Mesenchymal stem cell (in vitro differentiated cells and primary cell): ENCODE measurements at regions not wholly inside any gene's neighbourhood (a gene's known extent, or its start where the extent isn't known, plus 50 kb on each side); places are given as distances from the start of the nearest gene placed in this dataset.
"Not testable (repeated sequence)": the region's sequence is repeated elsewhere in the genome, so short reads cannot be mapped to it uniquely, and the experiment has no call there.

Experiments used
- DNase-seq: peaks from one replicate; pipeline ENCODE4 v3.0.0-alpha.2; 2013
- H2AFZ ChIP-seq: one replicate; pipeline ENCODE4 v1.6.1; 2013; ENCODE audit warnings: low read depth, mild to moderate bottlenecking, control low read depth, inconsistent platforms, low read length, moderate library complexity
- H2AK5ac ChIP-seq: 2 replicates; pipeline ENCODE4 v1.6.1; 2013; ENCODE audit warnings: low read length, moderate library complexity, mild to moderate bottlenecking, inconsistent platforms; ENCODE audit not compliant: severe bottlenecking
- H2BK120ac ChIP-seq: one replicate; pipeline ENCODE4 v1.6.1; 2013; ENCODE audit warnings: low read depth, mild to moderate bottlenecking, inconsistent platforms, low read length, moderate library complexity
- H2BK12ac ChIP-seq, 2 experiments: one replicate each; pipeline ENCODE4 v1.6.1; 2013; ENCODE audit warnings: inconsistent platforms in 2 of 2, low read length in 2 of 2, mild to moderate bottlenecking in 2 of 2, moderate library complexity in 2 of 2, control low read depth in 1 of 2
- H2BK15ac ChIP-seq: one replicate; pipeline ENCODE4 v1.6.1; 2013; ENCODE audit warnings: mild to moderate bottlenecking, low read depth, inconsistent platforms; ENCODE audit not compliant: poor library complexity, severe bottlenecking
- H2BK5ac ChIP-seq: 2 replicates; pipeline ENCODE4 v1.6.1; 2013; ENCODE audit warnings: low read depth, mild to moderate bottlenecking, low read length, control low read depth, inconsistent platforms; ENCODE audit not compliant: poor library complexity, severe bottlenecking
- H3K14ac ChIP-seq, 2 experiments: one replicate each; pipeline ENCODE4 v1.6.1; 2013; ENCODE audit warnings: inconsistent platforms in 2 of 2, low read length in 2 of 2, control low read depth in 1 of 2, mild to moderate bottlenecking in 1 of 2, moderate library complexity in 1 of 2
- H3K18ac ChIP-seq, 2 experiments: one replicate each; pipeline ENCODE4 v1.6.1; 2013; ENCODE audit warnings: inconsistent platforms in 2 of 2, low read length in 2 of 2, control low read depth in 1 of 2, low read depth in 1 of 2, mild to moderate bottlenecking in 1 of 2
- H3K23ac ChIP-seq, 2 experiments: one replicate each; pipeline ENCODE4 v1.6.1; 2013; ENCODE audit warnings: inconsistent platforms in 2 of 2, low read length in 2 of 2, mild to moderate bottlenecking in 2 of 2, moderate library complexity in 2 of 2, control low read depth in 1 of 2
- H3K27ac ChIP-seq: 2 replicates; pipeline ENCODE4 v1.5.1; 2013; ENCODE audit warnings: mild to moderate bottlenecking, moderate library complexity, low read length, control low read depth, inconsistent platforms; ENCODE audit not compliant: poor library complexity, severe bottlenecking
- H3K27me3 ChIP-seq, 2 experiments: 2 replicates each; pipeline versions ENCODE4 v1.6.1 to v1.7.0; 2013; ENCODE audit warnings: low read length in 2 of 2, mild to moderate bottlenecking in 2 of 2, moderate library complexity in 2 of 2, control low read depth in 1 of 2, inconsistent platforms in 1 of 2; ENCODE audit not compliant: control insufficient read depth in 1 of 2, insufficient read depth in 1 of 2
- H3K36me3 ChIP-seq, 2 experiments: 2 replicates each; pipeline versions ENCODE4 v1.6.1 to v1.7.0; 2013; ENCODE audit warnings: low read length in 2 of 2, control low read depth in 1 of 2, inconsistent platforms in 1 of 2, low read depth in 1 of 2, mild to moderate bottlenecking in 1 of 2; ENCODE audit not compliant: insufficient read depth in 2 of 2, control insufficient read depth in 1 of 2
- H3K4ac ChIP-seq, 2 experiments: one replicate each; pipeline ENCODE4 v1.6.1; 2013; ENCODE audit warnings: inconsistent platforms in 2 of 2, low read length in 2 of 2, mild to moderate bottlenecking in 2 of 2, moderate library complexity in 2 of 2, control low read depth in 1 of 2, low read depth in 1 of 2
- H3K4me1 ChIP-seq: 2 replicates; pipeline ENCODE4 v1.6.1; 2013; ENCODE audit warnings: low read depth, low read length, control low read depth; ENCODE audit not compliant: control insufficient read depth, insufficient read depth
- H3K4me2 ChIP-seq: 2 replicates; pipeline ENCODE4 v1.6.1; 2013; ENCODE audit warnings: low read length, mild to moderate bottlenecking, inconsistent platforms; ENCODE audit not compliant: poor library complexity, severe bottlenecking
- H3K4me3 ChIP-seq, 2 experiments: 2 replicates each; pipeline versions ENCODE4 v1.5.1 to v1.7.0; 2013; ENCODE audit warnings: low read length in 2 of 2, mild to moderate bottlenecking in 2 of 2, control low read depth in 1 of 2, low read depth in 1 of 2; ENCODE audit not compliant: insufficient read depth in 1 of 2
- H3K79me1 ChIP-seq: replicated peaks from 2 replicates; pipeline ENCODE4 v1.6.1; 2013; ENCODE audit warnings: mild to moderate bottlenecking, control low read depth, low read length, inconsistent platforms; ENCODE audit not compliant: poor library complexity, severe bottlenecking
- H3K9ac ChIP-seq: 2 replicates; pipeline ENCODE4 v1.7.0; 2013; ENCODE audit warnings: mild to moderate bottlenecking, low read length, moderate library complexity
- H3K9me3 ChIP-seq: 2 replicates; pipeline ENCODE4 v1.7.0; 2013; ENCODE audit warnings: mild to moderate bottlenecking, low read length; ENCODE audit not compliant: control insufficient read depth
- H4K8ac ChIP-seq: one replicate; pipeline ENCODE4 v1.6.1; 2013; ENCODE audit warnings: inconsistent platforms, mild to moderate bottlenecking, low read length, moderate library complexity
- H4K91ac ChIP-seq: one replicate; pipeline ENCODE4 v1.6.1; 2013; ENCODE audit warnings: mild to moderate bottlenecking, low read length, inconsistent platforms
- whole genome bisulfite sequencing: methylation state at CpG from one replicate; pipeline ENCODE4 v1.1.7; 2013; ENCODE audit warnings: mixed read lengths; 5-methylcytosine and 5-hydroxymethylcytosine counted together

DNA sequence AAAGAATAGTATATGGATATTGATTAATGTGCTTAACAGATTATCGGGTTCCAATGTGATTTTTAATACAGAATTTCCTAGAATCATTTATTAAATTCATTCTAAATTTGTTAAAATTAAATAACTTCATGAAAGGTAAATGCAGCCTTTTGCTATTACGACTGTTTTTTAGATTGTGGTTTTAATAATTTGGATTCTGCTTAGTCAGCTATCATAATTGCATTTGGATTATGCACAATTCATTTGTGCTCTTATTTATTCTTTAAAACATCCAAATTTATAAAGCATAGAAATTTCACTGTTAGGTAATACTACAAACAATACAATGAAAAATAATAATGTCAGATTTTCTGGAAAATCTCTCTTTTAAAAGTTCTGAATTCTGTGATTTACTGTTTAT lies 1598.5 kb downstream of the EFNA5 start:
- H3K4me2 ChIP-seq, result no peak overlapping the region
- H2AK5ac ChIP-seq, result no peak overlapping the region
- no CpG with 5 or more reads among the region's 2 CpGs for WGBS
- H3K4me1 ChIP-seq, result no peaks in the 10 kb centered on the region
- no peak overlapping the region for H3K23ac ChIP-seq
- H3K18ac ChIP-seq, result no peak overlapping the region
- H3K27ac ChIP-seq, result no peak overlapping the region
- H3K4ac ChIP-seq, result no peak overlapping the region
- H4K8ac ChIP-seq, result no peak overlapping the region
- no peak for DNase-seq
- no peaks in the 10 kb centered on the region for H3K36me3 ChIP-seq
- no peak overlapping the region for H2BK120ac ChIP-seq
- no peak overlapping the region for H2BK5ac ChIP-seq
- H3K4me3 ChIP-seq, result no peak overlapping the region
- no peaks in the 10 kb centered on the region for H3K27me3 ChIP-seq
- no peak overlapping the region for H2AFZ ChIP-seq
- no peak overlapping the region for H2BK15ac ChIP-seq
- H3K14ac ChIP-seq, result no peak overlapping the region
- H2BK12ac ChIP-seq, result no peak overlapping the region
- no peak overlapping the region for H4K91ac ChIP-seq
- H3K9ac ChIP-seq, result no peak overlapping the region
- peaks cover 18% of the 10 kb centered on the region for H3K9me3 ChIP-seq
- no peaks in the 10 kb centered on the region for H3K79me1 ChIP-seq

DNA sequence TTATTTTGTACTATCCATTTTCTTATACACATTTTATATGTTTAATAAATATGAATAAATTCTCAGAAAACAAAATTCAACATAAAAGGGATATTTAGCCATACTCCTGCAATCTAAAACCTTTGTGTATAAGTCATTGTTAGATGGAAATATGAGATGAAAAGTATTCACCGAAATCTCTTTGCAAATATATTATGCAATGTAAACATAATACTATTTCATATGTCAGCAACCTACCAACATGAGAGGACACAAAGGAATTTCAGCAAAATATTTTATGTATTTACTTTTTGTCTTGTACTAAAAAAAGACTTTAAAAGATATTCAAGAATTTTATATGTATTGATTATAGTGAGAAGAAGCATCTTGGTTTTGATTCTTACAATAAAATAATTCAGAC lies 1623.4 kb downstream of the EFNA5 start:
- H3K4ac ChIP-seq, result no peak overlapping the region
- H3K4me2 ChIP-seq, result no peak overlapping the region
- no peak overlapping the region for H3K27ac ChIP-seq
- no peak overlapping the region for H3K23ac ChIP-seq
- no peaks in the 10 kb centered on the region for H3K79me1 ChIP-seq
- no peak overlapping the region for H3K4me3 ChIP-seq
- no peaks in the 10 kb centered on the region for H3K9me3 ChIP-seq
- H4K8ac ChIP-seq, result no peak overlapping the region
- DNase-seq, result no peak
- H2BK12ac ChIP-seq, result no peak overlapping the region
- H2AFZ ChIP-seq, result no peak overlapping the region
- H4K91ac ChIP-seq, result no peak overlapping the region
- no peak overlapping the region for H3K14ac ChIP-seq
- H2BK5ac ChIP-seq, result no peak overlapping the region
- no peaks in the 10 kb centered on the region for H3K4me1 ChIP-seq
- no peaks in the 10 kb centered on the region for H3K27me3 ChIP-seq
- no peaks in the 10 kb centered on the region for H3K36me3 ChIP-seq
- H2AK5ac ChIP-seq, result no peak overlapping the region
- H2BK120ac ChIP-seq, result no peak overlapping the region
- H3K18ac ChIP-seq, result no peak overlapping the region
- no peak overlapping the region for H3K9ac ChIP-seq
- WGBS, result no CpG with 5 or more reads among the region's 1 CpG
- H2BK15ac ChIP-seq, result no peak overlapping the region

DNA sequence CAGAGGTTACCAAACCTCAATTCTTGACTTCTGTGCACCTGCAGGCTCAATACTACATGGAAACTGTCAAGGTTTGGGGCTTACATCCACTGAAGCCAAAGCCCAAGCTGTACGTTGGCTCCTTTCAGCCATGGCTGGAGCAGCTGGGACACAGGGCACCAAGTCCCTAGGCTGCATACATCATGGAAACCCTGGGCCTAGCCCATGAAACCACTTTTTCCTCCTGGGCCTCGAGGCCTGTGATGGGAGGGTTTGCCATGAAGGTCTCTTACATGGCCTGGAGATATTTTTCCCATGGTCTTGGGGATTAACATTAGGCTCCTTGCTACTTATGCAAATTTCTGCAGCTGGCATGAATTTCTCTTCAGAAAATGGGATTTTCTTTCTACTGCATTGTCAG lies 1638.7 kb downstream of the EFNA5 start:
- H3K79me1 ChIP-seq, H3K4ac ChIP-seq, H2BK15ac ChIP-seq, H4K91ac ChIP-seq, H3K9me3 ChIP-seq, H4K8ac ChIP-seq, H3K14ac ChIP-seq, H3K9ac ChIP-seq, H2BK5ac ChIP-seq, H2AK5ac ChIP-seq, H2BK12ac ChIP-seq, H2AFZ ChIP-seq, DNase-seq, H3K4me3 ChIP-seq, H3K23ac ChIP-seq, H3K27me3 ChIP-seq, H3K27ac ChIP-seq, H2BK120ac ChIP-seq, H3K18ac ChIP-seq, H3K36me3 ChIP-seq, H3K4me1 ChIP-seq, H3K4me2 ChIP-seq: not testable (repeated sequence)
- WGBS, result 70% methylated on average over 2 of the region's 2 CpGs

DNA sequence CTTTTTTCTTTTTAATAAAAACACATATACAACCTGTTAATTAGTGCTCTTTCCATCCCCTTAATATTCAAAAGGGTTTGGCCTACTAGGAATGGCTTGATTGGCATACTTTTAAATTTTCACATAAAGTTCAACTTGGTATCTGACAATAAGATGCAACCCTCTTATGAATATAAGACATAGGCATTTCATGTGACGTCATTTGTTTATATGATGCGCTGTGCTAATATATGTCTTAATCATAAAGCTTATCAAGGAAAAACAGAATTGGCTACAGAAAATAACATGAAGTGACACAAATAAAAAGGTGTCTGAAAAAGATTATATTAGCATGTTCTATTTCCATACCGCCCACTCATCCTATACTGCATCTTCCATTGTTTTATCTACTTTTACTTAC lies 1642.4 kb downstream of the EFNA5 start:
- Histone ChIP-seq H2BK12ac (no peak overlapping the region), H4K8ac (no peak overlapping the region), H2AK5ac (no peak overlapping the region), H2BK5ac (no peak overlapping the region), H3K36me3 (no peaks in the 10 kb centered on the region), H3K18ac (no peak overlapping the region), H3K14ac (no peak overlapping the region), H2BK15ac (no peak overlapping the region), H3K9me3 (no peaks in the 10 kb centered on the region), H3K4me2 (no peak overlapping the region), H3K9ac (no peak overlapping the region), H3K27me3 (no peaks in the 10 kb centered on the region), H2BK120ac (no peak overlapping the region), H3K23ac (no peak overlapping the region), H2AFZ (no peak overlapping the region), H3K4me3 (no peak overlapping the region), H3K79me1 (no peaks in the 10 kb centered on the region), H3K4ac (no peak overlapping the region), H4K91ac (no peak overlapping the region), H3K27ac (no peak overlapping the region), H3K4me1 (no peaks in the 10 kb centered on the region)
- DNase-seq, result no peak
- 0% methylated on average over 1 of the region's 3 CpGs for WGBS
